Activated CD4-positive, alpha-beta T cell treated with anti-CD3 and anti-CD28 coated beads, Interleukin-2, amount 50 U/mL, for 1 hour (primary cell): ENCODE measurements at regions not wholly inside any gene's neighbourhood (a gene's known extent, or its start where the extent isn't known, plus 50 kb on each side); places are given as distances from the start of the nearest gene placed in this dataset.

Source experiments
- DNase-seq: peaks from one replicate; pipeline ENCODE4 v3.0.0-alpha.2; 2020

- no peak for DNase-seq
These were observed 68.1 kb downstream of the HTR5A start for GRCh38 chr7:155138204-155138603.

GRCh38 chr7:155141562-155141961 lies 71.4 kb downstream of the HTR5A start:
- DNase-seq: no peak

GRCh38 chr7:155143381-155143780 lies 73.3 kb downstream of the HTR5A start:
- DNase-seq: no peak

- DNase-seq: no peak
These were observed 74.2 kb downstream of the HTR5A start for GRCh38 chr7:155144371-155144770.

GRCh38 chr7:155145477-155146255 lies 75.5 kb downstream of the HTR5A start:
- DNase-seq: no peak

- DNase-seq: no peak
These were observed 77.0 kb downstream of the HTR5A start for GRCh38 chr7:155147172-155147571.

- DNase-seq: no peak
These were observed 77.5 kb downstream of the HTR5A start for GRCh38 chr7:155147624-155148023.

- DNase-seq: no peak
These were observed 83.6 kb downstream of the HTR5A start for GRCh38 chr7:155153676-155154075.

GRCh38 chr7:155154586-155154985 lies 84.5 kb downstream of the HTR5A start:
- DNase-seq: no peak

- DNase-seq: no peak
These were observed 91.6 kb downstream of the HTR5A start for GRCh38 chr7:155161690-155162089.

GRCh38 chr7:155162422-155162821 lies 92.3 kb downstream of the HTR5A start:
- no peak for DNase-seq

GRCh38 chr7:155163696-155164095 lies 93.6 kb downstream of the HTR5A start:
- DNase-seq: no peak

- no peak for DNase-seq
These were observed 94.2 kb downstream of the HTR5A start for GRCh38 chr7:155164316-155164715.

GRCh38 chr7:155166108-155166507 lies 96.0 kb downstream of the HTR5A start:
- DNase-seq: no peak

GRCh38 chr7:155166673-155167370 lies 96.7 kb downstream of the HTR5A start:
- no peak for DNase-seq

- no peak for DNase-seq
These were observed 97.7 kb downstream of the HTR5A start for GRCh38 chr7:155167706-155168365.

- no peak for DNase-seq
These were observed 98.7 kb downstream of the HTR5A start for GRCh38 chr7:155168597-155169480.

GRCh38 chr7:155169498-155170065 lies 99.5 kb downstream of the HTR5A start:
- no peak for DNase-seq

GRCh38 chr7:155170331-155170730 lies 100.2 kb downstream of the HTR5A start:
- no peak for DNase-seq

GRCh38 chr7:155172141-155172540 lies 102.0 kb downstream of the HTR5A start:
- DNase-seq: no peak

GRCh38 chr7:155173905-155174304 lies 103.8 kb downstream of the HTR5A start:
- no peak for DNase-seq

- no peak for DNase-seq
These were observed 108.0 kb downstream of the HTR5A start for GRCh38 chr7:155178096-155178495.

- no peak for DNase-seq
These were observed 111.6 kb downstream of the HTR5A start for GRCh38 chr7:155181768-155182167.
